ENCODE measurements at regions not wholly inside any gene's neighbourhood (a gene's known extent, or its start where the extent isn't known, plus 50 kb on each side); places are given as distances from the start of the nearest gene placed in this dataset.

DNA sequence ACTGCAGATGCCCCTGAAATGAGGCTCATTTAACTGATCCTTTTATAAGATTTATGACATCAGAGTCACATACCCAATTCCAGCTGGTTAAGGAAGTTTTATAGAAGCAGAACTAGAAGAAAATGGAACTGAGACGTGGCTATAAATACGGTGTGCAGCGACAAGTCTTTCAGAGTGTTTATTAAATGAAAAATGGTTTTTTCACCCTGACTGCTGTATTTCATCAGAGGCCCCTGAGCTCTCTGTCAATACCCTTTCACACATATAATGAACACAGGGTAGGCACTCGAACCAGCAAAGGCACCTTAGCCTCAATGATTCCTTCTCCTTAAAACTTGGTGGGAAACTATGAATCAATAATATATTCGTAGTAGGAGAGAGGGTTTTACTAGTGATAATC lies 380.8 kb upstream of the ANXA10 start:
- Histone ChIP-seq H3F3A (ENCODE audit: low read depth) (no peaks in the 10 kb centered on the region), H3K9ac (ENCODE audit: low read depth, low read length, poor library complexity, severe bottlenecking) (no peak overlapping the region), H3K4me2 (ENCODE audit: low read depth, low read length, poor library complexity, severe bottlenecking) (no peak overlapping the region), H3K36me3 (ENCODE audit: insufficient read depth, low read length) (no peaks in the 10 kb centered on the region), H3K79me2 (ENCODE audit: insufficient read depth, low read length) (no peaks in the 10 kb centered on the region), H4K20me1 (ENCODE audit: insufficient read depth, low read length, poor library complexity, severe bottlenecking) (no peaks in the 10 kb centered on the region), H3K4me1 (ENCODE audit: insufficient read depth, low read length, poor library complexity, severe bottlenecking) (no peaks in the 10 kb centered on the region), H2AFZ (ENCODE audit: low read length) (no peak overlapping the region), H3K4me3 (ENCODE audit: low read length, poor library complexity, severe bottlenecking) (no peak overlapping the region), H3K9me3 (ENCODE audit: insufficient read depth, low read depth, low read length) (no peaks in the 10 kb centered on the region), H3K9me2 (replicated peaks; ENCODE audit: low read depth, low read length) (0 out of 2 replicates have a peak, but pooled peaks cover 6% of the 10 kb centered on the region), H3K27me3 (ENCODE audit: insufficient read depth, low read length, poor library complexity, severe bottlenecking) (no peaks in the 10 kb centered on the region)
- TF ChIP-seq, protein P1, sequence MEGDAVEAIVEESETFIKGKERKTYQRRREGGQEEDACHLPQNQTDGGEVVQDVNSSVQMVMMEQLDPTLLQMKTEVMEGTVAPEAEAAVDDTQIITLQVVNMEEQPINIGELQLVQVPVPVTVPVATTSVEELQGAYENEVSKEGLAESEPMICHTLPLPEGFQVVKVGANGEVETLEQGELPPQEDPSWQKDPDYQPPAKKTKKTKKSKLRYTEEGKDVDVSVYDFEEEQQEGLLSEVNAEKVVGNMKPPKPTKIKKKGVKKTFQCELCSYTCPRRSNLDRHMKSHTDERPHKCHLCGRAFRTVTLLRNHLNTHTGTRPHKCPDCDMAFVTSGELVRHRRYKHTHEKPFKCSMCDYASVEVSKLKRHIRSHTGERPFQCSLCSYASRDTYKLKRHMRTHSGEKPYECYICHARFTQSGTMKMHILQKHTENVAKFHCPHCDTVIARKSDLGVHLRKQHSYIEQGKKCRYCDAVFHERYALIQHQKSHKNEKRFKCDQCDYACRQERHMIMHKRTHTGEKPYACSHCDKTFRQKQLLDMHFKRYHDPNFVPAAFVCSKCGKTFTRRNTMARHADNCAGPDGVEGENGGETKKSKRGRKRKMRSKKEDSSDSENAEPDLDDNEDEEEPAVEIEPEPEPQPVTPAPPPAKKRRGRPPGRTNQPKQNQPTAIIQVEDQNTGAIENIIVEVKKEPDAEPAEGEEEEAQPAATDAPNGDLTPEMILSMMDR (conservative IDR thresholded peaks at IDR 0.05; ENCODE audit: low read length), result no peak
- no peak for TF ChIP-seq EZH2phosphoT487 (IDR thresholded peaks at IDR 0.05; ENCODE audit: borderline replicate concordance)

DNA sequence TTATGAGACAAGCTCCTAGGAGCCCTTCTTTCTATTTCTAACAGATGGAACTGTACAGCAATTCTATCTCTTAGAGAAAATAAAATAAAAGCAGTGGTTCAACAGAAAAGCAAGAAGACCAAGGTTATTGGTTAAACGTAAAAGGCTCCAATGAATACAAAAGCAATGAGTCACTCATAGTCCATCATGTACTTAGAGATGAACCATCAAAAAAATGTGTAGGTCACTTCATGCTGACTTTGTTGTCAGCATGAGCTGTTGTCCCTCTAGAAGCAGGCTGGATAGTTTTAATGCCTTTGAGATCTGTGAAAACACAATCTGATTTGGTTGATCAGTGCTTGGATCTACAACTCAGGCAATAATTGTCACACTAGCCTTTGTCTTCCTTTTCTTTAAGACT lies 378.6 kb upstream of the ANXA10 start:
- Histone ChIP-seq H3K27me3 (ENCODE audit: insufficient read depth, low read length, poor library complexity, severe bottlenecking) (no peaks in the 10 kb centered on the region), H3K9me2 (replicated peaks; ENCODE audit: low read depth, low read length) (0 out of 2 replicates have a peak, but pooled peaks cover 11% of the 10 kb centered on the region), H2AFZ (ENCODE audit: low read length) (no peak overlapping the region), H3K9ac (ENCODE audit: low read depth, low read length, poor library complexity, severe bottlenecking) (no peak overlapping the region), H3K79me2 (ENCODE audit: insufficient read depth, low read length) (no peaks in the 10 kb centered on the region), H3K4me3 (ENCODE audit: low read length, poor library complexity, severe bottlenecking) (no peak overlapping the region), H3K9me3 (ENCODE audit: insufficient read depth, low read depth, low read length) (no peaks in the 10 kb centered on the region), H3F3A (ENCODE audit: low read depth) (no peaks in the 10 kb centered on the region), H3K4me1 (ENCODE audit: insufficient read depth, low read length, poor library complexity, severe bottlenecking) (no peaks in the 10 kb centered on the region), H3K4me2 (ENCODE audit: low read depth, low read length, poor library complexity, severe bottlenecking) (no peak overlapping the region), H4K20me1 (ENCODE audit: insufficient read depth, low read length, poor library complexity, severe bottlenecking) (no peaks in the 10 kb centered on the region), H3K36me3 (ENCODE audit: insufficient read depth, low read length) (no peaks in the 10 kb centered on the region)
- no peak for TF ChIP-seq EZH2phosphoT487 (IDR thresholded peaks at IDR 0.05; ENCODE audit: borderline replicate concordance)
- TF ChIP-seq, protein P1 (conservative IDR thresholded peaks at IDR 0.05; ENCODE audit: low read length), result no peak

DNA sequence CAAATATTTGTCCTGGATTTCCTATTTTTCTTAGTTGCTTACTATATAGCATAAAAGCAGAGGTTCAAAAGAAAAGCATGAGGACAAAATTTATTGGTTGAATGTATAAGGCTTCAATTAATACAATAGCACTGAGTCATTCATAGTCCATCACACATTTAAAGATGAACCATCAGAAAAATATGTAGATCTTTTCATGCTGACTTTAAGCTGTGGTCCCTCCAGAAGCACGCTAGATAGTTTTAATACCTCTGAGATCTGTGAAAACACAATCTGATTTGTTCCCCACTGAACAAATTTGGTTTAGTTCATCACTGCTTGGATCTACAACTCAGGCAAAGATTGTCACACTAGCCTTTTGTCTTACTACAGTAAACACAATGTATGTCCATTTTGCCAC lies 377.2 kb upstream of the ANXA10 start:
- H3K36me3 ChIP-seq (ENCODE audit: insufficient read depth, low read length), result no peaks in the 10 kb centered on the region

More for the DNA sequence above, 377.2 kb upstream of the ANXA10 start:
- Histone ChIP-seq H3K4me1 (ENCODE audit: insufficient read depth, low read length, poor library complexity, severe bottlenecking) (no peaks in the 10 kb centered on the region), H3K9me3 (ENCODE audit: insufficient read depth, low read depth, low read length) (no peaks in the 10 kb centered on the region), H3F3A (ENCODE audit: low read depth) (no peaks in the 10 kb centered on the region), H4K20me1 (ENCODE audit: insufficient read depth, low read length, poor library complexity, severe bottlenecking) (no peaks in the 10 kb centered on the region), H3K4me2 (ENCODE audit: low read depth, low read length, poor library complexity, severe bottlenecking) (no peak overlapping the region), H3K9me2 (replicated peaks; ENCODE audit: low read depth, low read length) (0 out of 2 replicates have a peak, but pooled peaks cover 11% of the 10 kb centered on the region), H3K27me3 (ENCODE audit: insufficient read depth, low read length, poor library complexity, severe bottlenecking) (no peaks in the 10 kb centered on the region), H2AFZ (ENCODE audit: low read length) (no peak overlapping the region), H3K4me3 (ENCODE audit: low read length, poor library complexity, severe bottlenecking) (no peak overlapping the region), H3K9ac (ENCODE audit: low read depth, low read length, poor library complexity, severe bottlenecking) (no peak overlapping the region), H3K79me2 (ENCODE audit: insufficient read depth, low read length) (no peaks in the 10 kb centered on the region)
- TF ChIP-seq EZH2phosphoT487 (IDR thresholded peaks at IDR 0.05; ENCODE audit: borderline replicate concordance), result no peak
- TF ChIP-seq, protein P1 (conservative IDR thresholded peaks at IDR 0.05; ENCODE audit: low read length), result no peak
